HCT116 (cell line): ENCODE measurements at regions not wholly inside any gene's neighbourhood (a gene's known extent, or its start where the extent isn't known, plus 50 kb on each side); places are given as distances from the start of the nearest gene placed in this dataset.

Experiments used
- ATAC-seq: fragments of 200-7000 bp; cut with Tn5 transposase; 2 replicates; pipeline ENCODE4 v1.9.1; 2020; ENCODE audit warnings: mild to moderate bottlenecking, moderate library complexity
- BruUV-seq: library from RNA; stranded (reverse); fragments of 400-500 nt; replicated peaks from 2 replicates; lab custom pipeline; 2021; lab: Mats Ljungman, UMichigan
- CTCF ChIA-PET: fragments of 300-600 bp; sonication (Branson Sonifier 250); formaldehyde crosslinking; loops from one replicate; lab custom pipeline; 2021; ENCODE audit warnings: antibody characterized with exemption; lab: Charles Lee
- POLR2A ChIA-PET: fragments of 300-600, 350-600 bp; sonication (Branson Sonifier 250); formaldehyde crosslinking; loops from one replicate; lab custom pipeline; 2021; ENCODE audit warnings: antibody characterized with exemption; lab: Charles Lee
- RAD21 ChIA-PET, 2 experiments: fragments of 300-600 bp; sonication (Branson Sonifier 250); formaldehyde crosslinking; loops; one replicate each; lab custom pipeline; 2023; ENCODE audit warnings: low total read pairs in 2 of 2; ENCODE audit not compliant: uncharacterized antibody in 2 of 2, unreplicated experiment in 2 of 2, low non-redundant PET in 1 of 2; lab: Charles Lee
- DNase-seq: peaks from one replicate; pipeline ENCODE4 v3.0.0-alpha.2; 2010; ENCODE audit warnings: low read depth, low spot score
- H2AFZ ChIP-seq: fragments of 200-600 bp; shearing (Covaris generic), sonication (generic); 2 replicates; pipeline ENCODE4 v1.6.1; 2017; ENCODE audit warnings: low read depth, mixed run types, mixed read lengths, antibody characterized with exemption, low read length; ENCODE audit not compliant: poor library complexity, severe bottlenecking
- H3K27ac ChIP-seq: 2 replicates; pipeline ENCODE4 v1.5.1; 2012; ENCODE audit warnings: low read depth, low read length
- H3K27me3 ChIP-seq: fragments of 200-600 bp; sonication (generic); 2 replicates; pipeline ENCODE4 v1.6.1; 2016; ENCODE audit warnings: mixed run types, low read length, mixed read lengths; ENCODE audit not compliant: insufficient read depth
- H3K36me3 ChIP-seq, 2 experiments: fragments of 200-500 bp in 1 of 2; fragments of 200-600 bp in 1 of 2; sonication (Bioruptor generic) in 1 of 2; sonication (generic) in 1 of 2; 2 replicates each; pipeline versions ENCODE4 v1.5.1 to v1.6.1; 2014 to 2016; ENCODE audit warnings: low read length in 2 of 2, inconsistent platforms in 1 of 2, mixed read lengths in 1 of 2, mixed run types in 1 of 2; ENCODE audit not compliant: insufficient read depth in 2 of 2, control insufficient read depth in 1 of 2
- H3K4me1 ChIP-seq, 2 experiments: fragments of 200-600 bp in 1 of 2; sonication (generic) in 1 of 2; 2 replicates each; pipeline versions ENCODE4 v1.5.1 to v1.6.1; 2012 to 2017; ENCODE audit warnings: low read length in 2 of 2, inconsistent platforms in 1 of 2, mild to moderate bottlenecking in 1 of 2, mixed read lengths in 1 of 2, mixed run types in 1 of 2, moderate library complexity in 1 of 2; ENCODE audit not compliant: insufficient read depth in 2 of 2, control insufficient read depth in 1 of 2
- H3K4me2 ChIP-seq: fragments of 200-600 bp; sonication (generic); 2 replicates; pipeline ENCODE4 v1.6.1; 2017; ENCODE audit warnings: mixed run types, low read length, mixed read lengths
- H3K4me3 ChIP-seq, 2 experiments: fragments of 200-600 bp in 1 of 2; sonication (generic) in 1 of 2; replicated peaks in 1 of 2; 2 replicates each; pipeline ENCODE4 v1.5.1; 2011 to 2016; ENCODE audit warnings: low read length in 2 of 2, control low read depth in 1 of 2, low read depth in 1 of 2, mild to moderate bottlenecking in 1 of 2, mixed read lengths in 1 of 2, mixed run types in 1 of 2
- H3K79me2 ChIP-seq: fragments of 200-600 bp; sonication (generic); 2 replicates; pipeline ENCODE4 v1.6.1; 2017; ENCODE audit warnings: mild to moderate bottlenecking, mixed run types, low read length, moderate library complexity, mixed read lengths; ENCODE audit not compliant: insufficient read depth
- H3K9ac ChIP-seq: fragments of 200-600 bp; sonication (generic); 2 replicates; pipeline ENCODE4 v1.6.1; 2016; ENCODE audit warnings: low read length, mixed read lengths
- H3K9me2 ChIP-seq: fragments of 200-600 bp; sonication (generic), shearing (Covaris generic); 2 replicates; pipeline ENCODE4 v1.6.1; 2017; ENCODE audit warnings: mixed run types, mild to moderate bottlenecking, moderate library complexity; ENCODE audit not compliant: insufficient read depth
- H3K9me3 ChIP-seq, 2 experiments: fragments of 200-500 bp in 1 of 2; fragments of 200-600 bp in 1 of 2; sonication (Bioruptor generic) in 1 of 2; sonication (generic) in 1 of 2; 2 replicates each; pipeline ENCODE4 v1.6.1; 2014 to 2017; ENCODE audit warnings: low read length in 2 of 2, mixed read lengths in 2 of 2, inconsistent platforms in 1 of 2, low read depth in 1 of 2, mild to moderate bottlenecking in 1 of 2, mixed run types in 1 of 2, moderate library complexity in 1 of 2; ENCODE audit not compliant: control insufficient read depth in 1 of 2, insufficient read depth in 1 of 2
- H4K20me1 ChIP-seq: fragments of 200-600 bp; sonication (generic), shearing (Covaris generic); 2 replicates; pipeline ENCODE4 v1.6.1; 2017; ENCODE audit warnings: mixed run types, mild to moderate bottlenecking, moderate library complexity; ENCODE audit not compliant: insufficient read depth
- CBX3 ChIP-seq: IDR thresholded peaks from 2 replicates; pipeline ENCODE4 v1.6.1; 2012; ENCODE audit warnings: low read depth
- CEBPB ChIP-seq: IDR thresholded peaks from 2 replicates; pipeline ENCODE4 v1.6.1; 2012; ENCODE audit warnings: low read depth
- EGR1 ChIP-seq: IDR thresholded peaks from 2 replicates; pipeline ENCODE4 v1.6.1; 2012; ENCODE audit warnings: low read depth
- ELF1 ChIP-seq: IDR thresholded peaks from 2 replicates; pipeline ENCODE4 v1.6.1; 2012; ENCODE audit warnings: low read depth, borderline replicate concordance
- EZH2 ChIP-seq: fragments of 200-600 bp; sonication (generic); IDR thresholded peaks from 2 replicates; pipeline ENCODE4 v1.6.1; 2017; ENCODE audit warnings: antibody characterized with exemption, mixed run types
- EZH2phosphoT487 ChIP-seq: fragments of 200-600 bp; IDR thresholded peaks from 2 replicates; pipeline ENCODE4 v1.6.1; 2018; ENCODE audit warnings: antibody characterized with exemption, borderline replicate concordance
- FOSL1 ChIP-seq: IDR thresholded peaks from 2 replicates; pipeline ENCODE4 v1.6.1; 2012; ENCODE audit warnings: low read depth
- POLR2AphosphoS5 ChIP-seq: IDR thresholded peaks from 2 replicates; pipeline ENCODE4 v1.6.1; 2011; ENCODE audit warnings: mild to moderate bottlenecking, low read depth, low read length, moderate library complexity
- RAD21 ChIP-seq: IDR thresholded peaks from 2 replicates; pipeline ENCODE4 v1.6.1; 2012; ENCODE audit warnings: low read depth, mild to moderate bottlenecking
- SIN3A ChIP-seq: IDR thresholded peaks from 2 replicates; pipeline ENCODE4 v1.6.1; 2012; ENCODE audit warnings: low read depth
- SP1 ChIP-seq: IDR thresholded peaks from 2 replicates; pipeline ENCODE4 v1.6.1; 2012; ENCODE audit warnings: low read depth
- SRF ChIP-seq: IDR thresholded peaks from 2 replicates; pipeline ENCODE4 v1.6.1; 2012; ENCODE audit warnings: low read depth
- YY1 ChIP-seq: IDR thresholded peaks from 2 replicates; pipeline ENCODE4 v1.6.1; 2011; ENCODE audit warnings: low read length, low read depth, moderate library complexity, mild to moderate bottlenecking; ENCODE audit not compliant: insufficient replicate concordance; ENCODE audit errors: extremely low read depth
- ZFX ChIP-seq: fragments of 450-650 bp; IDR thresholded peaks from 2 replicates; pipeline ENCODE4 v1.6.1; 2017
- ZNF274 ChIP-seq: fragments of 200-500 bp; sonication (Bioruptor generic); IDR thresholded peaks from 2 replicates; pipeline ENCODE4 v1.6.1; 2014; ENCODE audit warnings: mild to moderate bottlenecking, low read depth, low read length, inconsistent platforms
- intact Hi-C: fragments of 100-400 bp; cut with micrococcal nuclease; formaldehyde crosslinking; loops from 2 replicates; pipeline ENCODE4 v1.10.0; 2022
- TF ChIP-seq, protein P1 (sequence below): IDR thresholded peaks from 2 replicates; pipeline ENCODE4 v1.6.1; 2012
- TF ChIP-seq, protein P2 (sequence below), 3 experiments: fragments of 200-600 bp in 1 of 3; sonication (generic) in 1 of 3; IDR thresholded peaks in 2 of 3; conservative IDR thresholded peaks in 1 of 3; 2 replicates each; pipeline ENCODE4 v1.5.1; 2012 to 2017; ENCODE audit warnings: low read depth in 2 of 3, low read length in 2 of 3, antibody characterized with exemption in 1 of 3, borderline replicate concordance in 1 of 3, control low read depth in 1 of 3, mild to moderate bottlenecking in 1 of 3, mixed read lengths in 1 of 3, mixed run types in 1 of 3, moderate library complexity in 1 of 3; ENCODE audit not compliant: insufficient read depth in 1 of 3
- TF ChIP-seq, protein P3 (sequence below): IDR thresholded peaks from 2 replicates; pipeline ENCODE4 v1.6.1; 2012
- TF ChIP-seq, protein P4 (sequence below): IDR thresholded peaks from 2 replicates; pipeline ENCODE4 v1.6.1; 2012; ENCODE audit warnings: low read depth
- TF ChIP-seq, protein P5 (sequence below): IDR thresholded peaks from 2 replicates; pipeline ENCODE4 v1.6.1; 2011; ENCODE audit warnings: mild to moderate bottlenecking, low read length, moderate library complexity; ENCODE audit not compliant: insufficient replicate concordance; ENCODE audit errors: extremely low read depth

DNA sequence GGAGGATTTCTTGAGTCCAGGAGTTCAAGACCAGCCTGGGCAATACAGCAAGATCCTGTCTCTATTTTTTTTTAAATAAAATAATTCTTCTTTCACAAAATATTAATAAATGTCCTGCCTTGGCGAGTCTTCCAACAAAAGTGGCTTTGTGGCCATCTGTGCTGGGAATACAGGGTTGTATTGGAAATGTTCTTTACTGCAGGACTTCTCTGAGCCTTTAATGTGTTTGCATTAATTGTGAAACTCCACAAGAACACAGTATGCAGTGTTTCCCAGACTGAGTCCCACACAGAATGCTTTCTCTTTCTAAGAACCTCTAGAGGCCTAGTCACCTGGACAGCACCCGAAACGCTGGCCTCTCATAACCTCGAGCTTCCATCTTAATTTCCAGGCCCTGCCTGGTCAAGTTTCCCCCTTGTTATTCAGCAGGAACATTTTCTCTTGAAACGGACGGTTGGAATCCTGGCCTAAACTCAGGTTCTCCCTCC lies 85.4 kb upstream of the ARRDC4 start:
- no peaks in the 10 kb centered on the region for H4K20me1 ChIP-seq
- no peaks in the 10 kb centered on the region for H3K4me1 ChIP-seq
- no peaks in the 10 kb centered on the region for H3K79me2 ChIP-seq
- H3K27me3 ChIP-seq = no peaks in the 10 kb centered on the region
- RAD21 ChIA-PET = no interaction called here
- TF ChIP-seq SP1 = no peak
- no peak for TF ChIP-seq EZH2
- TF ChIP-seq ELF1 = no peak
- TF ChIP-seq CBX3 = no peak
- TF ChIP-seq, protein P1, sequence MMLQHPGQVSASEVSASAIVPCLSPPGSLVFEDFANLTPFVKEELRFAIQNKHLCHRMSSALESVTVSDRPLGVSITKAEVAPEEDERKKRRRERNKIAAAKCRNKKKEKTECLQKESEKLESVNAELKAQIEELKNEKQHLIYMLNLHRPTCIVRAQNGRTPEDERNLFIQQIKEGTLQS = no peak
- TF ChIP-seq ZNF274 = no peak
- TF ChIP-seq EGR1 = no peak
- no peak for TF ChIP-seq SRF
- TF ChIP-seq, protein P2, sequence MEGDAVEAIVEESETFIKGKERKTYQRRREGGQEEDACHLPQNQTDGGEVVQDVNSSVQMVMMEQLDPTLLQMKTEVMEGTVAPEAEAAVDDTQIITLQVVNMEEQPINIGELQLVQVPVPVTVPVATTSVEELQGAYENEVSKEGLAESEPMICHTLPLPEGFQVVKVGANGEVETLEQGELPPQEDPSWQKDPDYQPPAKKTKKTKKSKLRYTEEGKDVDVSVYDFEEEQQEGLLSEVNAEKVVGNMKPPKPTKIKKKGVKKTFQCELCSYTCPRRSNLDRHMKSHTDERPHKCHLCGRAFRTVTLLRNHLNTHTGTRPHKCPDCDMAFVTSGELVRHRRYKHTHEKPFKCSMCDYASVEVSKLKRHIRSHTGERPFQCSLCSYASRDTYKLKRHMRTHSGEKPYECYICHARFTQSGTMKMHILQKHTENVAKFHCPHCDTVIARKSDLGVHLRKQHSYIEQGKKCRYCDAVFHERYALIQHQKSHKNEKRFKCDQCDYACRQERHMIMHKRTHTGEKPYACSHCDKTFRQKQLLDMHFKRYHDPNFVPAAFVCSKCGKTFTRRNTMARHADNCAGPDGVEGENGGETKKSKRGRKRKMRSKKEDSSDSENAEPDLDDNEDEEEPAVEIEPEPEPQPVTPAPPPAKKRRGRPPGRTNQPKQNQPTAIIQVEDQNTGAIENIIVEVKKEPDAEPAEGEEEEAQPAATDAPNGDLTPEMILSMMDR (IDR thresholded peaks at IDR 0.05 in 2 of 3, conservative IDR thresholded peaks at IDR 0.05 in 1 of 3; ENCODE audit: borderline replicate concordance in 1 of 3, insufficient read depth in 1 of 3, low read depth in 2 of 3, low read length in 2 of 3) = no peak
- no peak for TF ChIP-seq CEBPB
- TF ChIP-seq, protein P3, sequence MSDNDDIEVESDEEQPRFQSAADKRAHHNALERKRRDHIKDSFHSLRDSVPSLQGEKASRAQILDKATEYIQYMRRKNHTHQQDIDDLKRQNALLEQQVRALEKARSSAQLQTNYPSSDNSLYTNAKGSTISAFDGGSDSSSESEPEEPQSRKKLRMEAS = no peak
- TF ChIP-seq, protein P4, sequence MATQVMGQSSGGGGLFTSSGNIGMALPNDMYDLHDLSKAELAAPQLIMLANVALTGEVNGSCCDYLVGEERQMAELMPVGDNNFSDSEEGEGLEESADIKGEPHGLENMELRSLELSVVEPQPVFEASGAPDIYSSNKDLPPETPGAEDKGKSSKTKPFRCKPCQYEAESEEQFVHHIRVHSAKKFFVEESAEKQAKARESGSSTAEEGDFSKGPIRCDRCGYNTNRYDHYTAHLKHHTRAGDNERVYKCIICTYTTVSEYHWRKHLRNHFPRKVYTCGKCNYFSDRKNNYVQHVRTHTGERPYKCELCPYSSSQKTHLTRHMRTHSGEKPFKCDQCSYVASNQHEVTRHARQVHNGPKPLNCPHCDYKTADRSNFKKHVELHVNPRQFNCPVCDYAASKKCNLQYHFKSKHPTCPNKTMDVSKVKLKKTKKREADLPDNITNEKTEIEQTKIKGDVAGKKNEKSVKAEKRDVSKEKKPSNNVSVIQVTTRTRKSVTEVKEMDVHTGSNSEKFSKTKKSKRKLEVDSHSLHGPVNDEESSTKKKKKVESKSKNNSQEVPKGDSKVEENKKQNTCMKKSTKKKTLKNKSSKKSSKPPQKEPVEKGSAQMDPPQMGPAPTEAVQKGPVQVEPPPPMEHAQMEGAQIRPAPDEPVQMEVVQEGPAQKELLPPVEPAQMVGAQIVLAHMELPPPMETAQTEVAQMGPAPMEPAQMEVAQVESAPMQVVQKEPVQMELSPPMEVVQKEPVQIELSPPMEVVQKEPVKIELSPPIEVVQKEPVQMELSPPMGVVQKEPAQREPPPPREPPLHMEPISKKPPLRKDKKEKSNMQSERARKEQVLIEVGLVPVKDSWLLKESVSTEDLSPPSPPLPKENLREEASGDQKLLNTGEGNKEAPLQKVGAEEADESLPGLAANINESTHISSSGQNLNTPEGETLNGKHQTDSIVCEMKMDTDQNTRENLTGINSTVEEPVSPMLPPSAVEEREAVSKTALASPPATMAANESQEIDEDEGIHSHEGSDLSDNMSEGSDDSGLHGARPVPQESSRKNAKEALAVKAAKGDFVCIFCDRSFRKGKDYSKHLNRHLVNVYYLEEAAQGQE = no peak
- no peak for TF ChIP-seq YY1
- TF ChIP-seq RAD21 = no peak
- TF ChIP-seq FOSL1 = no peak
- TF ChIP-seq POLR2AphosphoS5 = no peak
- TF ChIP-seq, protein P5, sequence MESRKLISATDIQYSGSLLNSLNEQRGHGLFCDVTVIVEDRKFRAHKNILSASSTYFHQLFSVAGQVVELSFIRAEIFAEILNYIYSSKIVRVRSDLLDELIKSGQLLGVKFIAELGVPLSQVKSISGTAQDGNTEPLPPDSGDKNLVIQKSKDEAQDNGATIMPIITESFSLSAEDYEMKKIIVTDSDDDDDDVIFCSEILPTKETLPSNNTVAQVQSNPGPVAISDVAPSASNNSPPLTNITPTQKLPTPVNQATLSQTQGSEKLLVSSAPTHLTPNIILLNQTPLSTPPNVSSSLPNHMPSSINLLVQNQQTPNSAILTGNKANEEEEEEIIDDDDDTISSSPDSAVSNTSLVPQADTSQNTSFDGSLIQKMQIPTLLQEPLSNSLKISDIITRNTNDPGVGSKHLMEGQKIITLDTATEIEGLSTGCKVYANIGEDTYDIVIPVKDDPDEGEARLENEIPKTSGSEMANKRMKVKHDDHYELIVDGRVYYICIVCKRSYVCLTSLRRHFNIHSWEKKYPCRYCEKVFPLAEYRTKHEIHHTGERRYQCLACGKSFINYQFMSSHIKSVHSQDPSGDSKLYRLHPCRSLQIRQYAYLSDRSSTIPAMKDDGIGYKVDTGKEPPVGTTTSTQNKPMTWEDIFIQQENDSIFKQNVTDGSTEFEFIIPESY = no peak
- no peak; the same call in 1 of the 2 replicates for TF ChIP-seq ZFX
- TF ChIP-seq SIN3A = no peak
- no peak for TF ChIP-seq EZH2phosphoT487
- H3K4me2 ChIP-seq = peak overlapping the region; percentile 76
- peak overlapping the region; percentile 56 to 69 for H3K4me3 ChIP-seq
- peak overlapping the region; percentile 37 for H3K27ac ChIP-seq
- no peaks in the 10 kb centered on the region; a peak in 1 of 4 replicates for H3K9me3 ChIP-seq
- no peaks in the 10 kb centered on the region for H3K36me3 ChIP-seq
- intact Hi-C loops = no loop called here
- H2AFZ ChIP-seq = peak overlapping the region; percentile 41
- POLR2A ChIA-PET = no interaction called here
- H3K9me2 ChIP-seq = no peaks in the 10 kb centered on the region
- DNase-seq (no peak), ATAC-seq (peak; percentile 39)
- peak overlapping the region; percentile 66 for H3K9ac ChIP-seq
- CTCF ChIA-PET = interaction anchor here (1.2 kb wide), 1 partner anchor 24 kb away, joined by 7 read pairs; no protein-coding TSS in a partner anchor
- TSS peak; percentile 77 for BruUV-seq
